ENCODE measurements at regions not wholly inside any gene's neighbourhood (a gene's known extent, or its start where the extent isn't known, plus 50 kb on each side); places are given as distances from the start of the nearest gene placed in this dataset.

- no peak overlapping the region for H3K4me3 ChIP-seq (ENCODE audit: low read depth, poor library complexity, severe bottlenecking)
- intact Hi-C loops (cut with DNase I; ENCODE audit: low total_unique reads), result no loop called here
- TF ChIP-seq, protein P1, sequence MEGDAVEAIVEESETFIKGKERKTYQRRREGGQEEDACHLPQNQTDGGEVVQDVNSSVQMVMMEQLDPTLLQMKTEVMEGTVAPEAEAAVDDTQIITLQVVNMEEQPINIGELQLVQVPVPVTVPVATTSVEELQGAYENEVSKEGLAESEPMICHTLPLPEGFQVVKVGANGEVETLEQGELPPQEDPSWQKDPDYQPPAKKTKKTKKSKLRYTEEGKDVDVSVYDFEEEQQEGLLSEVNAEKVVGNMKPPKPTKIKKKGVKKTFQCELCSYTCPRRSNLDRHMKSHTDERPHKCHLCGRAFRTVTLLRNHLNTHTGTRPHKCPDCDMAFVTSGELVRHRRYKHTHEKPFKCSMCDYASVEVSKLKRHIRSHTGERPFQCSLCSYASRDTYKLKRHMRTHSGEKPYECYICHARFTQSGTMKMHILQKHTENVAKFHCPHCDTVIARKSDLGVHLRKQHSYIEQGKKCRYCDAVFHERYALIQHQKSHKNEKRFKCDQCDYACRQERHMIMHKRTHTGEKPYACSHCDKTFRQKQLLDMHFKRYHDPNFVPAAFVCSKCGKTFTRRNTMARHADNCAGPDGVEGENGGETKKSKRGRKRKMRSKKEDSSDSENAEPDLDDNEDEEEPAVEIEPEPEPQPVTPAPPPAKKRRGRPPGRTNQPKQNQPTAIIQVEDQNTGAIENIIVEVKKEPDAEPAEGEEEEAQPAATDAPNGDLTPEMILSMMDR (IDR thresholded peaks at IDR 0.05), result no peak
- TF ChIP-seq POLR2A (IDR thresholded peaks at IDR 0.05), result no peak
- DNase-seq (ENCODE audit: low spot score in 2 of 2), result no peak
These were observed 1184.6 kb downstream of the FLRT2 start for GRCh38 chr14:86714575-86714974.

- no peak overlapping the region for H3K4me3 ChIP-seq (ENCODE audit: low read depth, poor library complexity, severe bottlenecking)
- DNase-seq (ENCODE audit: low spot score in 2 of 2), result no peak
- 79 to 89% methylated on average over 2 of the region's 2 CpGs for WGBS, 2 donors
- no peak for TF ChIP-seq POLR2A (IDR thresholded peaks at IDR 0.05)
- TF ChIP-seq, protein P1 (IDR thresholded peaks at IDR 0.05), result no peak
- intact Hi-C loops (cut with DNase I; ENCODE audit: low total_unique reads), result no loop called here
These were observed 1184.2 kb downstream of the FLRT2 start for GRCh38 chr14:86714153-86714552.

DNA sequence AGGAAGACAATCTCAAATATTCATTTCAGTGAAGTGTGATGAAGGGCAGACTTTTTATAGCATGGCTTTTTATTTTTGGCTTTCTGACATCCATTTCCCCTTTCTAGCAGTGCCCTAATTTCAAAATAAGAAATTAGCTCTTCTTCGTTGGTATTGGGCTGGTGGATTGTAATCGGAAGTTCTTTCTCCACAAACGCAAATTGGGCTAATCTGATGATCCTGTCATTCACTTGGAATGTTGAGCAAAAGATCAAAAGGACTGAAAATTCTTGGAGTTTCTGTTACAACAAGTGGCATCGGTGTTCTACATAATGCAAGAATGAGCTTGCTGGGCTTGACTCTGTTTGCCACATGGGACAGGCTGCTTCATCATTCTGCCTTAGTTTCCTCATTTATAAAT is 1182.8 kb downstream of the FLRT2 start:
- intact Hi-C loops (cut with DNase I; ENCODE audit: low total_unique reads), result no loop called here
- no peak overlapping the region for H3K4me3 ChIP-seq (ENCODE audit: low read depth, poor library complexity, severe bottlenecking)
- 18 to 25% methylated on average over 4 of the region's 4 CpGs for WGBS, 2 donors
- no peak for DNase-seq (ENCODE audit: low spot score in 2 of 2)
- no peak for TF ChIP-seq POLR2A (IDR thresholded peaks at IDR 0.05)
- TF ChIP-seq, protein P1 (IDR thresholded peaks at IDR 0.05), result no peak

DNA sequence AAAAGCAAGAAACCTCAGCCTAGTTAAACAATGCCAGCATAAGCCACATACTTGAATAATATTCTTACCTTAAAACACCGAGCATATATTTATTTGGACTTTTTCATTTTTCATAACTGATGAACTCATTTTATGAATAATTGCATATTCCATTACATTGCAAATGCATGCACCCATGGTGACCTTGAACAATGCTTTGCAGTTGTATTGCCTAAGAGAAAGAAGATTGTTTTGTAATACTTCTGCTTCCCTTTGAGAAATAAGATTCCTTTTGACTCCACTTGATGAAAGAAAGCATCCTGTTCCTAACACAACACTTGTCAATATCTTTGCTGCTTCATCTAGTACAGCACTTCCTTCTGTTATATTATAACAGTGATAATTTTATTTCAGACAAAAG is 1182.2 kb downstream of the FLRT2 start:
- no peak overlapping the region for H3K4me3 ChIP-seq (ENCODE audit: low read depth, poor library complexity, severe bottlenecking)
- WGBS, 2 donors, result 75 to 81% methylated on average over 1 of the region's 1 CpG
- intact Hi-C loops (cut with DNase I; ENCODE audit: low total_unique reads), result no loop called here

DNA sequence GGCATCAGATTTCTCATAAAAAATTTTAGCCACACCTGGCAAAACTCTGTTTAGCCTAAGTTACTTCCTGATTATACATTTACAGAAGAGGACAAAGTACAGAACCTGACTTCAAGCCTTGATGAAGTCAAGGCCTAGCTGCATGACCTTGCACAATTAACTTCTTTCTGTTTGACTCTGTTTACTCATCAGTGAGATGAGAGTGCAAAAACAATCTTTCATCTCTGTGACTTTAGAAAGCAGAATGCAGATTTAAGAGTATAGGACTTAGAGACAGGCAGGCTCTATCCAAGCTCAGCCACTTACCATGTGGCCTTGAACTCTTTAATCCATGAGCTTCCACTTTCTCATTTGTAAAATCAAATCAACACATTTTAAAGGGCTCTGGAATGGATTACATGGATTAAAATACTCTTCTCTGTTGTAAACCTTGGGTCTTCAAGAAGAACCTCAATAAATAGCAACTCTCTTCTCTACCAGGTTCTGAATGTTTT is 1178.9 kb downstream of the FLRT2 start:
- no peak for DNase-seq (ENCODE audit: low spot score in 2 of 2)
- TF ChIP-seq POLR2A (IDR thresholded peaks at IDR 0.05), result no peak
- TF ChIP-seq, protein P1 (IDR thresholded peaks at IDR 0.05), result no peak
- no peak overlapping the region for H3K4me3 ChIP-seq (ENCODE audit: low read depth, poor library complexity, severe bottlenecking)
- intact Hi-C loops (cut with DNase I; ENCODE audit: low total_unique reads), result no loop called here

More for the DNA sequence above, 1182.2 kb downstream of the FLRT2 start:
- DNase-seq (ENCODE audit: low spot score in 2 of 2), result no peak
- TF ChIP-seq POLR2A (IDR thresholded peaks at IDR 0.05), result no peak
- TF ChIP-seq, protein P1 (IDR thresholded peaks at IDR 0.05), result no peak

DNA sequence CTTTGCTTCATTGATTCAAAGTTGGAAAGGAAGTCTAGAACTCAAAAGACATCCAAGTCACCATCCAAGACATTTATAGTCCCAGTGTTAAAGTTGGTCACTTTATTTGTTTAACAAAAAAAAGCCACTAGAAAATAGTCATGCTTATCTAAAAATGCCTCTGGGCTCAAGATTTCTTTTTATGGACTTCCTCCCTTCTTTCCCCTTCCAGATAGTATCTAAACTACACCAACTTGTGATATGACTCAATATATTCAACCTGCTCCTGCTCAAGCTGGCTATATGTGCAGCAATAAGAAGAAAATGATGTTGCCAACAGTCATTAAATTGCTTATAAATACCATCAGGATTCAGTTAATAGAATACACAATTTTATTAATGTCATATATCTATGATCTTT is 1177.1 kb downstream of the FLRT2 start:
- no peak for DNase-seq (ENCODE audit: low spot score in 2 of 2)
- intact Hi-C loops (cut with DNase I; ENCODE audit: low total_unique reads), result no loop called here
- no peak for TF ChIP-seq POLR2A (IDR thresholded peaks at IDR 0.05)
- TF ChIP-seq, protein P1 (IDR thresholded peaks at IDR 0.05), result no peak
- no peak overlapping the region for H3K4me3 ChIP-seq (ENCODE audit: low read depth, poor library complexity, severe bottlenecking)
